ENCODE measurements at regions not wholly inside any gene's neighbourhood (a gene's known extent, or its start where the extent isn't known, plus 50 kb on each side); places are given as distances from the start of the nearest gene placed in this dataset.
"Not testable (repeated sequence)": the region's sequence is repeated elsewhere in the genome, so short reads cannot be mapped to it uniquely, and the experiment has no call there.

GRCh38 chr7:68399991-68400590 is 1198.2 kb upstream of the AUTS2 start:
- no peak for DNase-seq (ENCODE audit: low spot score)

- no peak for DNase-seq (ENCODE audit: low spot score)
Measured at GRCh38 chr7:68400783-68401182, 1197.5 kb upstream of the AUTS2 start.

GRCh38 chr7:68401313-68401712 is 1197.0 kb upstream of the AUTS2 start:
- DNase-seq (ENCODE audit: low spot score): no peak

GRCh38 chr7:68406480-68406879 is 1191.8 kb upstream of the AUTS2 start:
- DNase-seq (ENCODE audit: low spot score): no peak

- DNase-seq (ENCODE audit: low spot score): no peak
Measured at GRCh38 chr7:68407460-68407859, 1190.8 kb upstream of the AUTS2 start.

- DNase-seq (ENCODE audit: low spot score): no peak
Measured at GRCh38 chr7:68408873-68409272, 1189.4 kb upstream of the AUTS2 start.

GRCh38 chr7:68409851-68410250 is 1188.4 kb upstream of the AUTS2 start:
- no peak for DNase-seq (ENCODE audit: low spot score)

- not testable (repeated sequence) for DNase-seq (ENCODE audit: low spot score)
Measured at GRCh38 chr7:68410693-68411092, 1187.6 kb upstream of the AUTS2 start.

- no peak for DNase-seq (ENCODE audit: low spot score)
Measured at GRCh38 chr7:68411742-68412141, 1186.5 kb upstream of the AUTS2 start.

- DNase-seq (ENCODE audit: low spot score): no peak
Measured at GRCh38 chr7:68414631-68415425, 1183.4 kb upstream of the AUTS2 start.

GRCh38 chr7:68417002-68417401 is 1181.3 kb upstream of the AUTS2 start:
- no peak for DNase-seq (ENCODE audit: low spot score)

GRCh38 chr7:68417659-68418058 is 1180.6 kb upstream of the AUTS2 start:
- no peak for DNase-seq (ENCODE audit: low spot score)

- DNase-seq (ENCODE audit: low spot score): no peak
Measured at GRCh38 chr7:68420342-68421192, 1177.7 kb upstream of the AUTS2 start.

- no peak for DNase-seq (ENCODE audit: low spot score)
Measured at GRCh38 chr7:68421712-68422111, 1176.6 kb upstream of the AUTS2 start.

GRCh38 chr7:68422281-68422680 is 1176.0 kb upstream of the AUTS2 start:
- no peak for DNase-seq (ENCODE audit: low spot score)

- no peak for DNase-seq (ENCODE audit: low spot score)
Measured at GRCh38 chr7:68423356-68423755, 1174.9 kb upstream of the AUTS2 start.

- no peak for DNase-seq (ENCODE audit: low spot score)
Measured at GRCh38 chr7:68424658-68425297, 1173.5 kb upstream of the AUTS2 start.

- no peak for DNase-seq (ENCODE audit: low spot score)
Measured at GRCh38 chr7:68425377-68425776, 1172.9 kb upstream of the AUTS2 start.

- no peak for DNase-seq (ENCODE audit: low spot score)
Measured at GRCh38 chr7:68429411-68430117, 1168.7 kb upstream of the AUTS2 start.

GRCh38 chr7:68432585-68432984 is 1165.7 kb upstream of the AUTS2 start:
- DNase-seq (ENCODE audit: low spot score): no peak

- DNase-seq (ENCODE audit: low spot score): no peak
Measured at GRCh38 chr7:68433462-68434070, 1164.7 kb upstream of the AUTS2 start.

All from AG08396 (cell line).